Dermis blood vessel endothelial cell (primary cell): ENCODE measurements at regions not wholly inside any gene's neighbourhood (a gene's known extent, or its start where the extent isn't known, plus 50 kb on each side); places are given as distances from the start of the nearest gene placed in this dataset.

Experiments
- DNase-seq: peaks from one replicate; pipeline ENCODE4 v3.0.0; 2010

DNA sequence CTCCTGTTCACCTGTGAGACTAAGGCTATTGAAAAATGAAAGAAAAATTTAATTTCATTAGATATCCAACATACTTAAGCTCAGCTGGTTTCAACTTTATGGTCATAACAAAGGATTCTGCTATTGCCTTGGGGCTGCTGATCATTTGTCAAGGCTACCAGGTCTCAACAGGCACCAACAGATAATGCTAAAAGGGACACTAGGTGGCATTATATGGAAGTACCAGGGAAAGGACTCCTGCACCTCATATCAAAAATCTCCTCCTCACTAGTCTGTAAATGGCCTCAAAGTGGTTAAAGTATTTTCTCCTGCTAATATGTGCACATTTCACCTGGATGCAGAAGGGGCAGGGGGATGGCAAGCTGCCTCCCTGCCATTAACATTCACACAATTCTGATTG is 167.9 kb upstream of the REG3A start:
- DNase-seq: no peak

DNA sequence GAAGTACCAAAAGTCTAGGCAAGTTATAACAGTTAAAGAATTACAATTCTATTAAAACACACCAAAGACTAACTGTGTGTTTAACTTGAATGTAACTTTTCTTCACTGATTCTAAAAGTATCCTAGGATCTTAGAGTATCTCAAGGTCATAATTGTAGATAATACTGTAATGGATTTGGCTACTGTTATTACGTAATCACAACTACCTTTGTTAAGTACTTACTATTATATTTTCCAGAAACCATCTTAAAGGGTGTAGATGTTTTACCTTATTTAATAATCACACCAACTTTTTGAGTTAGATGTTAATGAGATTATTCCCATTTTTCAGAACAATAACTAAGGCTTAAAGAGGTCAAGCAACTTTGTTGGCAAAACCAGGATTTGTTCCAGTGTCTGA is 161.3 kb upstream of the REG3A start:
- no peak for DNase-seq

DNA sequence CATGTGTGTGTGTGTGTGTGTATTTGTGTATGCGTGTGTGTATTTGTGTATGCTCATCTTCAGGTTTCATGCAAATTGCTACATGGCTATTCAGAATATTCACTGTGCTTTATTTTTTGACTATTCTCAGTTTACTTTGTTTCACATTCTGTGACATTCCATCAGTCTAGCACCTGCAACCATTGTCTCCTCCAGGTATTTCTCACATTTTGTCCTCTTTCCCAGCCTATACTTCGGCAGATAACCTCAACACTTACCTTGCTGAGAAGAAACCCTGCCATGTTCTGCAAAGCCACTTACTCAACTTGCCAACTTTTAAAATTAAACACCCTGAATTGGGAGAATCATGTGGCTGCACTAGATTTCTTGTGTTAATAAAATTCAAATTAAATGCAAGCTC is 135.4 kb upstream of the REG3A start:
- DNase-seq: no peak

DNA sequence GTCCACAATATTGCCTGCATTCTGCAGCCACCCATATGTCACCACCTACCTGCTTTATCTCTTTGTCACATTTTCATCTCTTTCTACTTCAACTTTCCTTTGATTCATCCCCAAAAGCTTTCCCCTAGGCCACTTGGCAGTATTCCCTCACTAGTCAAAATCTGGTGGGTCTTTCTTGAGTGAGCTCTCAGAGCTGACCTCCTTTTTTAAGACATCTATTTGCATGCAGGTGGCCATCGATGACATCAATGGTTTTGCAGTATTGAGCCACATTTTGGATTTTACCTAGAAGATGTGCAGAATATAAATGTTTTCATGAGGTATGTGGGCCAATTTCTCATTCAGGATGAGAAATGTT is 133.4 kb upstream of the REG3A start:
- DNase-seq: no peak

DNA sequence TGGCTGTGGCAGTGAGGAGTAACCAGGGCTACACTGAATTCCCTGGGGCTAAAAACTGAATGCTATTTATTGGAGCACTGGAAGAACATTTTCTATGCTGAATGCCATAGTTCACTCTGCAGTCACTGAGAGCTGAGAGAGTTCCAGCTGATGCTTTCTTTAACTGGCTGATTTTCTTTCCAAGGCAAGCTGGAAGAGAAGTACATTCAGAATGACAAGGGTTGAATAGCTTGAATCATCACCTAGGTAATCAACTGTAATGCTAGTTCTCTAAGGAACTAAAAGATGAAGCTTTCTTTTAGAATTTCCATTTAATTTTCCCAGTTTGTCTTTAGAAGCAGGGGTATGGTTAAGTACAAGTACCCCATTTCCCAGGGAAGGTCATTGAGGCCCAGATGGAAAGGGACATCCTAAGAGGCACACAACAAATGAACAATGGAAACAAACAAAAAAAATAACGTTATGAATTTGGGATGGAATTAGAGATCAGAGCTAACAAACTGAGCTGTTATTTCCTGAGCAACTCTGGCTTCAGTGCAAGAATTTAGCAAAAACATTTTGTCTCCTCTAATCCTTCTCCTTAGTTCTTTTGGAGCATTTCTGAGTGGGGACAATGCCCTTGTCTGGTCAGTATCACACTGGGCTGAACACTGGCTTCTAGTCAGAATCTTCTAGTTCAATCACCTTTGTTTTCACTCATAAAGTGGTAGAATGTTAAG is 132.8 kb upstream of the REG3A start:
- no peak for DNase-seq

DNA sequence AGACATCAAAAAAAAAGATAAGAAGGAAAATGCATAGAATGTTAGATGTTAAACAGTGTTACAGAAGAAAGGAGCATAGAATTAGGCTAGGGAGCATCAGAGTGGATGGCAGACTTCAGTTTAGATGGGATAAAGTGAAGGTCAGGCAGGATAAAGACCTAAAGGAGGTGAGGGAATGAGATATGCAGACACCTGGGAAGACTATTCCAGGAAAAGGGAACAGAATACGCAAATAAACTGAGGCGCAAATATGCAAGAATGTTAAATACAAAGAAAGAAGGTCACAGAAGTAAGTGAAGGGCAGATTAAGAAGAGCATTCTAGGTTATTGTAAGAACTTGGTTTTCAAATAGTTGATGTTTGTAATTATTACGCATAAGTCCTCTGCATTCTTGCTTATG is 116.3 kb upstream of the REG3A start:
- no peak for DNase-seq

DNA sequence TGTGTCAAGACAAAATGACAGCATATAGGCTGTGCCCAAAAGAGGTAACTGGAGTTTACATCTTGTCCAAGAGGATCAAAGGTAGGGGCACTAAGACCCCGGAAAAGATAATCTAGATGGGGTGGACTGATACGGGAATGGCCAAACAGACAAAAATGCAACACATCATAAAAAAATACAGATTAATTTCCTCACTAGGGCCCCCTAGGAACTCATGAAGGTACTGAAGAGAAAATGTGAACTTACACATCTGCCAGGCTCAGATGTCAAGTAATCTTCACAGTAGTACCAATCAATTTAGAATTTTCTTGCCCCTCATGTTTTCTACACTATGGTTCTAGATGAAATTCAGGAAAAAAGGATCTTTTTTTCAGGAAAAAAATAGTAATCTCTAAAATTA is 115.6 kb upstream of the REG3A start:
- no peak for DNase-seq

DNA sequence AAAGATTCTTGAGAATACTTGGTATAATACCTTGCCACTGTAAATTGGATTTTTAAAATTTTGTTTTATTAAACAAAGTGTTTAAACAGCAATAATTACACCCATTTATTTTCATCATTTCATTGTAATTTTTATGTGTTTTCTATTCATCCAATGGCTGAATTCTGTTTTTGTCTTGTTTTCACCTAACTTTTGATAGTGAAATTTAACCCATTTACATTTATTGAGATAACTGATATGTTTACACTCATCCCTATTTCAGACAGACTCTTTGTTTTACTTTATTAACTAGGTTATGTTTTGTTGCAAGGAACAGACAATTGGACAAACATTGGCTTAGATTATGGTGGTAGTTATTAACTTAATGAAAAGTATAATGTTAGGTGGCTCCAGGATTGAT is 113.1 kb upstream of the REG3A start:
- no peak for DNase-seq

DNA sequence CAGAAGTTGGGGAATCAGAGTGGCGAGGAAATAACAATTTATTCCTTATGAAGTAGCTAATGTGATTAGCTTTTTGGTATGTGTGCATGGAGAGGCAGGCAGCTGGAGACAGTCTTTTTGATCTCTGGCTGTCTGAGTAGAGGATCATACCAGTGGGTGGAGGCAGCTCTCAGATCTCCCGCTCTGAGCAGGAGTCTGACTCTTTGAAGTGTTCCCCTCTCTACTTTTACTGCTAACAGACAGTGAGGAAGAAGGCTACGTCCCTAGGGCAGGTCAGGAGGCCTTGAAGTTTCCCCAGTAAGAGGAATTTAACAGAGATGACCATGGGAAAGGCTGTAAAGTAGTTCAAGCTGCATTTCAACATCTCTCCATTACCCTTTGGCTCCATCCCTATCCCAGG is 111.9 kb upstream of the REG3A start:
- no peak for DNase-seq

DNA sequence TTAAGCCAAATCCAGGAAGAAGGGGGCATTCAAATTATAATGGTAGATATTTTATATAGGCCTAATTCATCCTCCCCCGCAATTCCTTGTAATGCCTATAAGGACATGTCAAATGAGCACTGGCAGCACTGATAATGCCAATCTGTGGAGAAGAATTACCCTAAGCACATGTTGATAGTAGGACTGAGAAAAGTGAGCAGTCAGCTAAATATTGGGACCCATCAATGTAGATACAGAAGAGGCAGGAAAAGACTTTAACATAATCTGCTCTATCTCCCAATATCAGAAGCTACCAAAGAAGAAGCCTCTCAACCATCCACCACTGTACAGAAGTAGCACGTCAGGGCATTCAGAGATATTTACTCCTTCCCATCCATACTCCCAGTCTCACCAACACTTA is 101.3 kb upstream of the REG3A start:
- no peak for DNase-seq

DNA sequence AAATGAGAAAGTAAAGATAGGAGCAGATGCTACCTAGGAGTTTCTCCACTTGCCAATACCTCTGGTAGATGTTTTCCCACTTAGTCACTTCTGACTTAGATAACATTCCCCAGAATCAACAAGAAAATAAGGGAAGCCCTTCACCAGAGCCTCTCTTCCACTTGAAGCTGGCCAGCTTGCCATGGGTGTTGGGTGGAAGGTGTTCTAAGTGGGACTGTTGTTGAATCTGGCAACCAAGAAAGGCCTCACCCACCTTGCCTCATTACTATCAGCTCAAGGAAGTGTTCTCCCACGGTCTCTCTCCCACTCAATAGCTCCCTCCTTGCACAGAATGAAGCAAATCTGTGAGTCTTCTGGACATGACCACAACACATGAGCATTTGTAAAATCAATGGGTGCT is 100.4 kb upstream of the REG3A start:
- DNase-seq: no peak

DNA sequence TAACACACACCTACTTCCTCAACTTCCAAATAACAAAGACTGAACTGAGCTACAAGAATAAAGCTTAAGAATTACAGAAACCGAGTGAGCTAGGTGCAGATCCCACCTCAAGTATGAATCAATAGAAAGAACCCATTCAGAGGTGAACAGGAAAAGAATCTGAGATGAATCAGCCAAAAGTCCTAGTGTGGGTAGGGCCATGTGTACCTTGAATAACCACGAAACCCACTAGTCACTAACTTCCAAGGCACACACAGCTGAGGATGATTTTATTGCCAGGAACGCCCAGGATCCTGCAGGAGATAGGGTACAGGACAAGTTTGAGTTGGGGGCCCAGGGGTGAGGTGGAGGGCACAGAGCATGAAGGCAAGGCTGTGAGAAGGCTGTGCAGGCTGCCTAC is 99.7 kb upstream of the REG3A start:
- no peak for DNase-seq

DNA sequence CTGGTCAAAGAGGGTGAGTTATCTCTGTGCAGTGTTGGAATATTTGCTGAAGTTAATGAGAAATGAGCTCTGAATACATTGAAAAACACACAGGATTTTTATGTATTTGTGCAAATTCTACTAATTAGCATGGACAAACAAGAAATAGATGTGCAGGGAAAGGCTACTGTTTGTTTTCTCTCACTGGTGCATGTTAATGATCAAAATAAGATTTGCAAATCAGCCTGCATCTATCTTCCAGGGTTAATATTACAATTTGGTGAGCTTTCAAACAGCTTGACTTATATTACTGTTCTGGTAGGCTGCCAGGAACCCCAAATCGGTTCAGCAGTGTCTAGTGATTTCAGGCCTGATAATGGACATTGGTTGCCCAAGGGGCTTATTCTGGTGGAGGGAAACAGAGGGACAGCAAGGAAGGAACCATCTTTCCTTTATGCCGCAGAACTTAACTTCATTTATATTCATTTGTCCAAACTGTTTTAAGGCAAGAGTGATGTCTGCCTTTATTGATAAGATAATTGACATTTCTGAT is 93.8 kb upstream of the REG3A start:
- DNase-seq: no peak

DNA sequence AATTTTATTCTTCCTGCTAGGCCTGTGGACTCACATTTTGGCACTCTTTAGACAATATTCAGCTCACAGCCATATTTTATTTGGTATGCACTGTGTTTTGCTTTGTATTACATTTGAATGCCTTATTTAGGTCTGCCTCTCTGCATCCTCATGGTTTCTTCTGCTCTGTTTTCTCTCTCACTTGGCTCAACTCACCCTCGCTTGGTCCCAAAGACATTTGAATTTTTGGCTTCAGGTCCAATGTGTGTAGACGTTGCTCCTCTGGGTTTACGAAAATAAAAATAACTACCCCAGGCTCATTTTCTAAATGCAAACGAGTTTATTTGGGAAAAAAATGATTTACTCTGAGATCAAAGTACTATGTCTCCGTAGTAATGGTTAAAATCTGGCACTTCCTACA is 91.1 kb upstream of the REG3A start:
- DNase-seq: no peak

DNA sequence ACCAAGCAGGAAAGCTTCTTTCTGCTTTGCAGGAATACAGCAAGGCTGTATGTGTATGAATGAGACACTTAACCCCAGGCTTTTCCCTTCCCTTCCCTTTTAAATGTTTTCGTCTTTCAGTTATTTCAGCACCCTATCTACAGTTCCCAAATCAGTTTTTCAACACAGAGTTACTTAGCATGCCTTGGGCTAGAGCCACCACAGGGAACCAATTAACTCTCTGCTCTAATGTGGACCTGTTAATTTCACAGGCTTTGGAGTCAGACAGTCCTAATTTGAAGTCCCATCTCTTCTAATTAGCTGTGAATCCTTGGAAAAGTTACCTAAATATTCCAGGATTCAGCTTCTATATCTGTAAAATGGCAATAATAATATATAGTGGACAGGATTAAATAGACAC is 89.2 kb upstream of the REG3A start:
- DNase-seq: no peak

DNA sequence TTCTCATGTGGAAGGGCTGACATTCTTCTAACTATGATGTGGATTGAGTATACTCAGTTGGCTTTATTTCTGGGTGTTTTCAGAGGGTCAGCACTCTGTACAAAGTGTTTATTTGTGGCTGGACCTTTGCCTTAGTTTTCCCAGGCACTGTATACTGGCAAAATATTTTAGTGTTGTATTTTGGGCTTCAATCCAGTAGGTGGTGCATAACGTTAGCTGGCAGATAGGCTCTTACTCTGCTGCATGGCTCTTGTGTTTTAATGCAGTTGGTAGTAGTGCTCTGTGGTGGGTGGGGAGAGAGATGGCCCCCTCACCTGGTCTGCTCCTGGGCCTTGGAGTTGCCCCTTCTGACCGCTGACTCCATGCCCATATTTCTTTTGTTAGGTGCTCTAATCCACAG is 75.6 kb upstream of the REG3A start:
- no peak for DNase-seq

DNA sequence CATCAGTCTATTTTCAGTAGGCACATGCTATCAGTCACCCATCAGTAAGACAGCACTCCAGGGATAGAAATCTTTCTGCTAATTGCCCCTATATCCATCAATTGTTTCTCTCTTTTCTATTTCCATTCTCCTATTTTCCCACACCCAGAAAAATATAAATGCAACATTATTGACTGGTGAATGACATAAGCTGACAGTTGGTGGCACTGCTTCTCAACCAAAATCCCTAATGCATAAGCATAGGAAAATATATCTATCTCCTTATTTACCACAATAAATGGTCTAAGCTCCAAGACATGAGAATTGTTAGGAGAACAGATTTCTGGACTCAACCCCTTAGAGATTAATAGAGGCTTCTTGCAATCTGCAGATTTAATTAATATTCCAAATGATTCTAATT is 64.0 kb upstream of the REG3A start:
- no peak for DNase-seq

DNA sequence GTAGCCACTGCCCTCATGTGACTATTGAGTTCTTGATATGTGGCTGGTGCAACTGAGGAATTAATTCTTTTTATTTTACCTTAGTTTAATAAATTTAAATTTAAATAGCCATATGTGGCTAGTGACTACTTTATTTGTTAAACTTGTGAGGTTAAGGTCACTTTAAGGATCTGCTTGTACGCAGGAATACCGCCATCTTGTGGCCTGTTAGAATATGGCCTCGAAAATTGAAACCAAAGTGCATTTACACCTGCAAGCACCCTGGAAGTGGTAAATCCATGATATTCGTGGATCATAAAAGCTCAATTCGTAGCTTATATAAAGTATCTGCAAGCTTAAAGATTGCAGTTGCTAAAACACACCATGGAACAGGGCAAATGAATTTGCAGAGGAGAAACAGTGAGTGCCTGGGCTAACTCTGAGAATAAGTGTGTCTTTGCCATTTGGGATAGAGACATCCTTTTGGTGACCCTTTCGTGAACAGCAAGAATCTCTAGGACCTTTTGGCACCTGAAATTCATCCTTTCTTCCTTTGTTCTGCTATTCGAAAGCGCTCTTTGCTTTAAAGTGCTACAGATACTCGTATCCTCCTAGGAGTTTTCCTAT is 59.9 kb upstream of the REG3A start:
- DNase-seq: peak; percentile 57

DNA sequence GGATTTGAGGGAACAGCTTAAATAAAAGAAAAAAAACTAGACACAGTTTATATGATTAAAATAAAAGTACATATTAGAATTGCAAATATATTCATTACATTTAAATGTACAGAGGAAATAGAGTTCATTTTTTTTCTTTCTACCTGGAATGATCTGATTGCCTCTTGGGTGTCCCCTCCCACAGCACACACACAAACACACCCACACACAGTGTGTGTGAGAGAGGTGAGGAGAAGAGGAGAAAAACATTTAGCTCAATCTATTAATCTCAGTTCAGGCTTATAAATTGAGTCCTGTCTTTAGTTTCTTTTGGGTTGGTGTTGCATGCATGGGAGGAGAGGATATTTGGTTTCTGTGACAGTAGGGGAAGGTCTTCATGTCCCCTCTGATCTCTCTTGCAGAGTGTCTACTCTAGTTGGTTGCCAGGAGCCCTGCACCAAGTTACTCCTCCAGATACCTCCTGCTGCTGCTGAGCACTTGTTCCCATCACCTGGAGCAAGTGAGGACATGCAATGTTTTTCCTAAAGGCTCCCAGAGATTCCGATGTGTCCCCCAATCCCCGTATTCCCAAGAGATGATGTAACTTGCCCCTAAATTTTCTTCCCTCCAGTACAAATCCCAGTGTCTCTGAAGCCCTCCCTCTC is 50.8 kb upstream of the REG3A start:
- no peak for DNase-seq
